ENCODE measurements at regions not wholly inside any gene's neighbourhood (a gene's known extent, or its start where the extent isn't known, plus 50 kb on each side); places are given as distances from the start of the nearest gene placed in this dataset.

DNA sequence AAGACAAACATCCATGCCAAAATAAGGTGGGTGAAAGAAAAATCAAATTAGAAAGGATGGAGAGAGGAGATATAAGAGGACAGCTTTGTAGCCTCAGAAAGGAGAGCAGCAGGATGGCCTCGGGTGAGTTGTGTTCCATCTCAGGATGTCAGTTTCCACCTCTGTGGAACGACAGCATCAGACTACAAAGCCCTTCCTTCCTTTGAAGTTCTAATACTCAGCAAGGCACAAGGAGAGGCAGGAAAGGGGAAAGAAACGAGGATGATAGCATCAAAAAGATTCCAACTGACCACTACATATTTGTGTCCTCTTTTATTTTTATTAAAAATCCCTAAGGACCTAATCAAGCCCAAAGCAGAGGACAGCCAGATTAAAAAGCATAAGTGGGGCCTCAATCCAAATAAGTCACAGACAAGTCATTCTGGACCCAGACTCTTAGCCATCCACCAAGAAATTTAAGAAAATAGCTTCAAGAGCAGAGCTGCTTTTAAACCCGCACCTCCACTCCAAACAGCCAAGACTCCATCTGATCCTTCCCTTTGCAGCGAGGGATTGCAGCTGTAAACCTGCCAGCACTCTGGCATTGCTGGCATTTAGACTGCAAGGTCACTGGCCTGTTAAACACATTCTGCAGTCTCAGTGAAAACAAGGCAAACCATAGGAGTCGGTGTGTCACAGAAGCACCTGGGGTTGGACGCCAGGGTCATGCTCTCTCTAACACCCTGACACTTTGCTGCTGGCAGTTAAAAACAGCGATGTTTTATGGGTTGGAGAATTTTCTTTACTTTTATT, 314.5 kb upstream of the CHAC2 start:
- TF ChIP-seq, protein P1, sequence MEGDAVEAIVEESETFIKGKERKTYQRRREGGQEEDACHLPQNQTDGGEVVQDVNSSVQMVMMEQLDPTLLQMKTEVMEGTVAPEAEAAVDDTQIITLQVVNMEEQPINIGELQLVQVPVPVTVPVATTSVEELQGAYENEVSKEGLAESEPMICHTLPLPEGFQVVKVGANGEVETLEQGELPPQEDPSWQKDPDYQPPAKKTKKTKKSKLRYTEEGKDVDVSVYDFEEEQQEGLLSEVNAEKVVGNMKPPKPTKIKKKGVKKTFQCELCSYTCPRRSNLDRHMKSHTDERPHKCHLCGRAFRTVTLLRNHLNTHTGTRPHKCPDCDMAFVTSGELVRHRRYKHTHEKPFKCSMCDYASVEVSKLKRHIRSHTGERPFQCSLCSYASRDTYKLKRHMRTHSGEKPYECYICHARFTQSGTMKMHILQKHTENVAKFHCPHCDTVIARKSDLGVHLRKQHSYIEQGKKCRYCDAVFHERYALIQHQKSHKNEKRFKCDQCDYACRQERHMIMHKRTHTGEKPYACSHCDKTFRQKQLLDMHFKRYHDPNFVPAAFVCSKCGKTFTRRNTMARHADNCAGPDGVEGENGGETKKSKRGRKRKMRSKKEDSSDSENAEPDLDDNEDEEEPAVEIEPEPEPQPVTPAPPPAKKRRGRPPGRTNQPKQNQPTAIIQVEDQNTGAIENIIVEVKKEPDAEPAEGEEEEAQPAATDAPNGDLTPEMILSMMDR (IDR thresholded peaks at IDR 0.05), result no peak
- TF ChIP-seq POLR2AphosphoS5 (IDR thresholded peaks at IDR 0.05), result no peak

Measured in suprapubic skin (tissue), 3 donors.